BE2C (cell line): ENCODE measurements at regions not wholly inside any gene's neighbourhood (a gene's known extent, or its start where the extent isn't known, plus 50 kb on each side); places are given as distances from the start of the nearest gene placed in this dataset.

Experiments
- DNase-seq: peaks from one replicate; pipeline ENCODE4 v3.0.0-alpha.2; 2020
- H3K27me3 ChIP-seq: fragments of 250-450 bp; sonication (Bioruptor Pico); 2 replicates; pipeline ENCODE4 v1.5.1; 2020; ENCODE audit warnings: mild to moderate bottlenecking
- H3K36me3 ChIP-seq: fragments of 250-450 bp; sonication (Bioruptor Pico); 2 replicates; pipeline ENCODE4 v1.5.1; 2020; ENCODE audit warnings: mild to moderate bottlenecking
- H3K4me1 ChIP-seq: fragments of 250-450 bp; sonication (Bioruptor Pico); 2 replicates; pipeline ENCODE4 v1.5.1; 2020
- H3K4me3 ChIP-seq: 2 replicates; pipeline ENCODE4 v1.5.1; 2011; ENCODE audit warnings: low read depth, low read length
- H3K9me3 ChIP-seq: fragments of 250-450 bp; sonication (Bioruptor Pico); 2 replicates; pipeline ENCODE4 v1.5.1; 2020
- CTCF ChIP-seq: IDR thresholded peaks from 2 replicates; pipeline ENCODE4 v1.5.1; 2012; ENCODE audit warnings: mild to moderate bottlenecking, low read depth, low read length

- TF ChIP-seq CTCF = no peak
- no peak overlapping the region for H3K4me3 ChIP-seq
- no peaks in the 10 kb centered on the region for H3K36me3 ChIP-seq
Measured at GRCh38 chr1:36621531-36621930, 138.8 kb upstream of the CSF3R start.

GRCh38 chr1:36620142-36620541 lies 137.4 kb upstream of the CSF3R start:
- no peak overlapping the region for H3K4me3 ChIP-seq
- H3K27me3 ChIP-seq = no peaks in the 10 kb centered on the region
- TF ChIP-seq CTCF = no peak

More at GRCh38 chr1:36621531-36621930, 138.8 kb upstream of the CSF3R start:
- DNase-seq = no peak
- no peaks in the 10 kb centered on the region for H3K9me3 ChIP-seq
- H3K4me1 ChIP-seq = no peaks in the 10 kb centered on the region
- no peaks in the 10 kb centered on the region for H3K27me3 ChIP-seq

GRCh38 chr1:36614991-36615390 lies 132.3 kb upstream of the CSF3R start:
- Histone ChIP-seq H3K4me1 (no peaks in the 10 kb centered on the region), H3K4me3 (no peak overlapping the region), H3K9me3 (no peaks in the 10 kb centered on the region), H3K36me3 (no peaks in the 10 kb centered on the region), H3K27me3 (no peaks in the 10 kb centered on the region)
- DNase-seq = no peak
- TF ChIP-seq CTCF = no peak

More at GRCh38 chr1:36620142-36620541, 137.4 kb upstream of the CSF3R start:
- Histone ChIP-seq H3K4me1 (no peaks in the 10 kb centered on the region), H3K9me3 (no peaks in the 10 kb centered on the region), H3K36me3 (no peaks in the 10 kb centered on the region)
- no peak for DNase-seq

GRCh38 chr1:36614571-36614970 lies 131.9 kb upstream of the CSF3R start:
- no peak for TF ChIP-seq CTCF
- H3K4me1 ChIP-seq = no peaks in the 10 kb centered on the region
- H3K4me3 ChIP-seq = no peak overlapping the region
- H3K27me3 ChIP-seq = no peaks in the 10 kb centered on the region
- H3K9me3 ChIP-seq = no peaks in the 10 kb centered on the region
- no peaks in the 10 kb centered on the region for H3K36me3 ChIP-seq
- DNase-seq = no peak

GRCh38 chr1:36613721-36614120 lies 131.0 kb upstream of the CSF3R start:
- Histone ChIP-seq H3K27me3 (no peaks in the 10 kb centered on the region), H3K4me3 (no peak overlapping the region), H3K4me1 (no peaks in the 10 kb centered on the region), H3K36me3 (no peaks in the 10 kb centered on the region), H3K9me3 (no peaks in the 10 kb centered on the region)
- no peak for DNase-seq
- no peak for TF ChIP-seq CTCF

- H3K4me1 ChIP-seq = no peaks in the 10 kb centered on the region
- H3K36me3 ChIP-seq = no peaks in the 10 kb centered on the region
- no peaks in the 10 kb centered on the region for H3K9me3 ChIP-seq
- H3K4me3 ChIP-seq = no peak overlapping the region
- H3K27me3 ChIP-seq = no peaks in the 10 kb centered on the region
- peak; percentile 21 for DNase-seq
- peak; percentile 33 for TF ChIP-seq CTCF
Measured at GRCh38 chr1:36612881-36613280, 130.2 kb upstream of the CSF3R start.
